Keratinocyte (primary cell): ENCODE measurements at regions not wholly inside any gene's neighbourhood (a gene's known extent, or its start where the extent isn't known, plus 50 kb on each side); places are given as distances from the start of the nearest gene placed in this dataset.

Experiments
- DNase-seq: peaks from one replicate; pipeline ENCODE4 v3.0.0-alpha.2; 2011; ENCODE audit warnings: low read depth, missing footprints, low spot score
- FAIRE-seq: peaks from 2 replicates; lab custom pipeline; 2011; peaks lifted over from hg19 to GRCh38; lab: Jason Lieb, UNC
- H2AFZ ChIP-seq: 2 replicates; pipeline ENCODE4 v1.6.0; 2012; ENCODE audit warnings: low read length, control low read depth, inconsistent platforms; ENCODE audit not compliant: control insufficient read depth
- H3K27ac ChIP-seq: 2 replicates; pipeline ENCODE4 v1.5.1; 2011; ENCODE audit warnings: low read length; ENCODE audit not compliant: control insufficient read depth, insufficient read depth
- H3K27me3 ChIP-seq: 3 replicates; pipeline ENCODE4 v1.6.0; 2011; ENCODE audit warnings: low read length; ENCODE audit not compliant: control insufficient read depth, insufficient read depth; ENCODE audit errors: extremely low read depth
- H3K36me3 ChIP-seq, 2 experiments: 2 replicates in 1 of 2; 3 replicates in 1 of 2; pipeline ENCODE4 v1.5.1; 2011; ENCODE audit warnings: low read length in 2 of 2, mild to moderate bottlenecking in 1 of 2; ENCODE audit not compliant: control insufficient read depth in 2 of 2, insufficient read depth in 2 of 2; ENCODE audit errors: extremely low read depth in 1 of 2
- H3K4me1 ChIP-seq: 3 replicates; pipeline ENCODE4 v1.5.1; 2011; ENCODE audit warnings: low read length; ENCODE audit not compliant: control insufficient read depth, insufficient read depth; ENCODE audit errors: extremely low read depth
- H3K4me2 ChIP-seq: 3 replicates; pipeline ENCODE4 v1.6.0; 2011; ENCODE audit warnings: low read depth, low read length; ENCODE audit not compliant: control insufficient read depth, insufficient read depth; ENCODE audit errors: extremely low read depth
- H3K4me3 ChIP-seq, 3 experiments: fragments of 200-600 bp in 1 of 3; sonication (generic) in 1 of 3; 2 replicates in 2 of 3; 3 replicates in 1 of 3; pipeline ENCODE4 v1.5.1; 2011 to 2016; ENCODE audit warnings: low read length in 3 of 3, mild to moderate bottlenecking in 3 of 3, control low read depth in 2 of 3, inconsistent platforms in 1 of 3, low read depth in 1 of 3, mixed read lengths in 1 of 3, mixed run types in 1 of 3, moderate library complexity in 1 of 3; ENCODE audit not compliant: control insufficient read depth in 2 of 3, insufficient read depth in 2 of 3; ENCODE audit errors: extremely low read depth in 1 of 3
- H3K79me2 ChIP-seq: 2 replicates; pipeline ENCODE4 v1.6.0; 2012; ENCODE audit warnings: low read length; ENCODE audit not compliant: control insufficient read depth, insufficient read depth
- H3K9ac ChIP-seq: 3 replicates; pipeline ENCODE4 v1.6.0; 2011; ENCODE audit warnings: low read length; ENCODE audit not compliant: control insufficient read depth, insufficient read depth; ENCODE audit errors: extremely low read depth
- H3K9me1 ChIP-seq: 3 replicates; pipeline ENCODE4 v1.6.0; 2011; ENCODE audit warnings: low read length; ENCODE audit not compliant: control insufficient read depth, insufficient read depth; ENCODE audit errors: extremely low read depth
- H3K9me3 ChIP-seq: 2 replicates; pipeline ENCODE4 v1.5.1; 2012; ENCODE audit warnings: low read depth, low read length; ENCODE audit not compliant: control insufficient read depth
- H4K20me1 ChIP-seq: 3 replicates; pipeline ENCODE4 v1.6.0; 2011; ENCODE audit warnings: low read length; ENCODE audit not compliant: control insufficient read depth, insufficient read depth; ENCODE audit errors: extremely low read depth
- EZH2 ChIP-seq: IDR thresholded peaks from one replicate; pipeline ENCODE4 v1.6.1; 2012; ENCODE audit warnings: inconsistent platforms, mild to moderate bottlenecking, low read length, moderate library complexity
- dilution Hi-C: fragments of 300-500 bp; cut with MboI; formaldehyde crosslinking; loops from one replicate; pipeline ENCODE4 v1.7.0; 2020; ENCODE audit warnings: low sequenced_read_pairs; ENCODE audit not compliant: extremely low pct_ligation_motif_present
- TF ChIP-seq, protein P1 (sequence below), 3 experiments: IDR thresholded peaks in 1 of 3; conservative IDR thresholded peaks in 1 of 3; optimal IDR thresholded peaks in 1 of 3; 2 replicates in 2 of 3; 3 replicates in 1 of 3; pipeline versions ENCODE3 to v1.5.1; 2011; ENCODE audit warnings: low read length in 3 of 3, mild to moderate bottlenecking in 3 of 3, moderate library complexity in 2 of 3, control low read depth in 1 of 3, inconsistent platforms in 1 of 3; ENCODE audit not compliant: insufficient read depth in 2 of 3; ENCODE audit errors: extremely low read depth in 1 of 3

DNA sequence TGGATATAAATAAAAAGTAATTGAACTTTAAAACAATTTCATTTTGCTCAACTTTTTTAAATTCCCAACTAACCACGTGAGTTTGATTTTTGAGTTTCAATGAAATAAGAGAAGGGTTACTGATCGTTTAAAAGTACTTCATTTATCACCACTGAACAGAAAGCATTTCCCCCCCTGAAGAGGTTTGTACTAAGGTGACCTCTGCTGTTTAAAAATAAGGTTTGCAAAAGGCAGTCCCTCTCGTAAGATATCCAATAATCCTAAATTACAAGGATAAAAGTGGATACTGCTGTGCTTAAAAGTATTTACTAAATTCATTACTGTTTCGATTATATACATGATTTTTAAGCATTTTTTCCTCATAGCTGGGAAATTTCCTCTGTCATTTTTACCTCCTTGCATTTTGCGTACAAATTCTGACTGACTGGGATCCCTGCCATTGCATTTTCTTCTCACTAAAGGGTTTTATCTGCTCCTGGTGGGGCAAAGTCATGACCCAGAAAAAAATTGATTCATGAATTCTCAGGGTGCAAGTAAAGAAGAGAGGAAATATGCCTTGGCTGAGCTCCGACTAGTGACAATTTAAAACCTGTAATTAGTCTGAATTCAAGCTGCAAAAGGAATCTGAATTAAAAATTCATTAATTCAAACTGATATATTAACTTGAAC lies 463.8 kb downstream of the PRKD1 start:
- H3K4me2 ChIP-seq: no peak overlapping the region
- DNase-seq (no peak), FAIRE-seq (no peak)
- no peak overlapping the region for H3K27ac ChIP-seq
- no peaks in the 10 kb centered on the region for H3K4me1 ChIP-seq
- no peak for TF ChIP-seq EZH2
- TF ChIP-seq, protein P1, sequence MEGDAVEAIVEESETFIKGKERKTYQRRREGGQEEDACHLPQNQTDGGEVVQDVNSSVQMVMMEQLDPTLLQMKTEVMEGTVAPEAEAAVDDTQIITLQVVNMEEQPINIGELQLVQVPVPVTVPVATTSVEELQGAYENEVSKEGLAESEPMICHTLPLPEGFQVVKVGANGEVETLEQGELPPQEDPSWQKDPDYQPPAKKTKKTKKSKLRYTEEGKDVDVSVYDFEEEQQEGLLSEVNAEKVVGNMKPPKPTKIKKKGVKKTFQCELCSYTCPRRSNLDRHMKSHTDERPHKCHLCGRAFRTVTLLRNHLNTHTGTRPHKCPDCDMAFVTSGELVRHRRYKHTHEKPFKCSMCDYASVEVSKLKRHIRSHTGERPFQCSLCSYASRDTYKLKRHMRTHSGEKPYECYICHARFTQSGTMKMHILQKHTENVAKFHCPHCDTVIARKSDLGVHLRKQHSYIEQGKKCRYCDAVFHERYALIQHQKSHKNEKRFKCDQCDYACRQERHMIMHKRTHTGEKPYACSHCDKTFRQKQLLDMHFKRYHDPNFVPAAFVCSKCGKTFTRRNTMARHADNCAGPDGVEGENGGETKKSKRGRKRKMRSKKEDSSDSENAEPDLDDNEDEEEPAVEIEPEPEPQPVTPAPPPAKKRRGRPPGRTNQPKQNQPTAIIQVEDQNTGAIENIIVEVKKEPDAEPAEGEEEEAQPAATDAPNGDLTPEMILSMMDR (optimal IDR thresholded peaks at IDR 0.05 in 1 of 3, IDR thresholded peaks at IDR 0.05 in 1 of 3, conservative IDR thresholded peaks at IDR 0.05 in 1 of 3; ENCODE audit: extremely low read depth in 1 of 3, insufficient read depth in 2 of 3, low read length in 3 of 3): no peak
- no peaks in the 10 kb centered on the region for H3K9me3 ChIP-seq
- dilution Hi-C loops: no loop called here
- H3K4me3 ChIP-seq: no peak overlapping the region
- H3K36me3 ChIP-seq: no peaks in the 10 kb centered on the region
- no peaks in the 10 kb centered on the region for H4K20me1 ChIP-seq
- H3K9me1 ChIP-seq: no peaks in the 10 kb centered on the region
- H2AFZ ChIP-seq: no peak overlapping the region
- H3K9ac ChIP-seq: no peak overlapping the region
- no peaks in the 10 kb centered on the region for H3K27me3 ChIP-seq
- no peaks in the 10 kb centered on the region for H3K79me2 ChIP-seq

DNA sequence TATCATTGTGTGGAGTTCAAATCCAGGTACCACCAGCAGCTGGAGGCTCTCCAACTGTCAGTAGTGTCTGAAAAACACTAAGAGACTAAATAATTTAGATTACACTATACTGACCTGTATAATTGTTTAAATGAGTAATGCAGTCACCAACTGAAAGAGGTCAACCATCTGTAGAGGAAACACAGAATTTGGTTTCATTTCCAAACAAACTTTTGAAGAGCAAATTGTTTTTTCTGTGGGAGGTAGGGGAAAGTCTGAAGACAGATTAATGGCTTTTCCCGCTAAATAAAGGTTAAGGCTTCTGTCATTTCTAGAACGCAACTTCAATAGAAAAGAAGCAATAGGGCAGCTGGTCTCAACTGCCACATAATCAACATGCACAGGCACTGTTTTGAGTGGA lies 462.6 kb downstream of the PRKD1 start:
- no peaks in the 10 kb centered on the region for H3K9me3 ChIP-seq
- no peaks in the 10 kb centered on the region for H3K27me3 ChIP-seq
- no peaks in the 10 kb centered on the region for H4K20me1 ChIP-seq
- dilution Hi-C loops: no loop called here
- no peak overlapping the region for H3K27ac ChIP-seq
- H3K4me1 ChIP-seq: no peaks in the 10 kb centered on the region
- H3K4me2 ChIP-seq: no peak overlapping the region
- TF ChIP-seq, protein P1 (optimal IDR thresholded peaks at IDR 0.05 in 1 of 3, IDR thresholded peaks at IDR 0.05 in 1 of 3, conservative IDR thresholded peaks at IDR 0.05 in 1 of 3; ENCODE audit: extremely low read depth in 1 of 3, insufficient read depth in 2 of 3, low read length in 3 of 3): no peak
- no peaks in the 10 kb centered on the region for H3K79me2 ChIP-seq
- H2AFZ ChIP-seq: no peak overlapping the region
- H3K9me1 ChIP-seq: no peaks in the 10 kb centered on the region
- DNase-seq: no peak
- H3K9ac ChIP-seq: no peak overlapping the region
- no peak for FAIRE-seq
- no peak overlapping the region for H3K4me3 ChIP-seq
- H3K36me3 ChIP-seq: no peaks in the 10 kb centered on the region
